ENCODE measurements at regions not wholly inside any gene's neighbourhood (a gene's known extent, or its start where the extent isn't known, plus 50 kb on each side); places are given as distances from the start of the nearest gene placed in this dataset.

DNA sequence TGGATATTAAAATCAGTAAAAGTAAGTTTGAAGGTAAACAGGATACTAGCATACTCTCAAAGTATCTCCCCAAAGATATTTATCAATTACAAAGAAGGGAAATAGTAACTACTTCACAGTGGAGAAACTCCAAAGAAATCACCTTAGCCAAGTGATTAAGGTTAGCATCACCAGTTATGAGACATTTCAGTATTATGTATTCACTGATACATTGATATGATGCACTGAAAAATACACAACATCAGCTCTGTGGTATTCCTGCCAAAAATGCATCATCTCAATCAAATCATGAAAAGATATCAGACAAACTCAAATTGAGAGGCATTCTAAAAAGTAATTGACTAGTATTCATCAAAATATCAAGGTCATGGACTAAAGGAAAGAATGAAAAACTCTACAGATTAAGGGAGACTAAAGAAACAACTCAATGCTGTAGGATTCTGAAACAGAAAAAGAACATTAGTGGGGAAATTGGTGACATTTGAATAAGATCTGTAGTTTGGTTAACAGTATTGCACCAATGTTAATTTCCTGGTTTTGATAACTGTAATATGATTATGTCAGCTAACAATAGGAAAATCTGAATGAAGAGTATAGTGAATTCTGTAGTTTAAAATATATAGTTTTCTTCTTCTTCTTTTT is 215.4 kb downstream of the UACA start:
- no peak for DNase-seq

DNA sequence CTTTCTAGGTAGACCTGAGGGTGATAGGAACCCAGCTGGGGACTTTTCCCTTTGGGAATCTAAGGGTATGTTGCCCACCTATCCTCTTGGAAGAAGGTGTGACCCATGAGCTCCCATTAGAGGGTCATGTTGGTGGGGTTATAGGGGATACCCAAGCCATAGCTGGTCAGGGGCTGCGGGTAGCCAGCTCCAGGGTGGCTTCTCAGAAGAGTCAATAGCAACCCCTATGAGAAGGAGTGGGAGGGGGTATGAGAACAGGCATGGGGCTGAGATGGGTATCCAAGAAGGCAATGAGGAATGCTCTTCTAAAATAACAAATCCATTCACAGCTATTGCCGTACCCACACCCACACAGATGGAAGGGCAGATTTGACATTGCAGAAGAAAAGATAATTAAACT is 217.8 kb downstream of the UACA start:
- no peak for DNase-seq

DNA sequence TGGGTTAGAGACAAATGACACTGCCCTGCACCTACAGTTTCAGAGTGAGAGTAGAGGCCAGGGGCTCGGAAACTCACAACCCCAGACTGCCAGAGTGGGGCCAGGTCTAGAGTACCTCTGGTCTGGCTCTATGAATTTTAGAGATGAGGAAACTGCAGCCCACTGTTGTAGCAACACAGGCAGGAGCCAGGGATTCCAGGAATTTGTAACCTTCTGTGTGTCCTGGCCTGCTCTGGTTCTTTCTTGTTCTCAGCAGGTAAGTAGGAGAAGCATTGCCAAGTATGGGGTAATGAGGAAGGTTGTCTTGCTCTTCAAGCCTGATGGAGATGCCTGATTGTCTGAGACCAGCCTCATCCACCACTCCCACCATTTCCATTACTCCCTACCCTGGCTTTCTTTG is 221.8 kb downstream of the UACA start:
- DNase-seq = no peak

DNA sequence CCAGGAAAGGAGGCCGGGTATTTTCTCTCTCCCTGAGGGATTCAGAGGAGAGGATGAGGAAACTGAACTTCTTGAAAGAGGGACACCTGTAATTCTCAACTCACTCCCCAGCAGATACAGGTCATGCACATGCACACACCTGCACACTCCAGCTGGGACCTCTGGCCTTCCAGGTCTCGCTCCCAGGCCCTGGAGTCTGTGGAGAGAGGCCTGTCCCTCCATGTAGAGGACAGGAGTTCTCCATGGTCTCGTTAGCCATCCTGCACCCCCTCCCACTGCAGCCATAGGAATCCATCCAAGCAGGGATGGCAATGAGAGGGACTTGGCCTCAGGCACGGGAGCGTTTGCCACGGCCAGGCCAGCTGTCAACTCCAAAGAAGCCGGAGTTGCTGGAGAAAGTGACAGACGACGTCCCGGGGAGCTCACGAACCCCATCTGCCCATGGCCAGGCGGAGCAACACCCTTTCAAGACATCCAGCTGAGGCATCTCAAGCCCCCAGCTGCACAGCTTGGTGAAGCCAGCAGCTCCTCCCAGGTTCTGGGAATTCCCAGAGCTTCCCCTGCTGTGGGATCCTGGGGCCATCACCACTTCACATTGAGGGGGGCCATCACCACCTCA is 223.3 kb downstream of the UACA start:
- DNase-seq = no peak

DNA sequence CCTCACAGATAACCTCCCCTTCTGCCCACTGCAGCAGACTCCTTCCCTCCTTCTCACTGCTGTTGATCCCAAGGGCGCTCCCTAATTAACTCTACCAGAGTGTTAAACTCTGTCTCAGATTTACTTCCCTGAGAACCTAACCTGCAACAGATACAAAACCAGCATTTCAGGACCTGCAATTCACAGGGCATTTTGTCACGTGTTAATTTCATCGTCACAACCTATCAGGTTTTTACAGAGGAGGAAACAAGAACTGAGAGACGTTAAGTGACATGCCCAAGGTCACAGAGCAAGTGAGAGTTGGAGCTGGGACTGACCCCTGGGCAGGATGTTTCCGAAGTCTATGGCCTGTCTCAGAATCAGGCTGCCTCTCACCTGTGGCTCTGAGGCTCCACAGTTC is 223.9 kb downstream of the UACA start:
- DNase-seq = no peak

DNA sequence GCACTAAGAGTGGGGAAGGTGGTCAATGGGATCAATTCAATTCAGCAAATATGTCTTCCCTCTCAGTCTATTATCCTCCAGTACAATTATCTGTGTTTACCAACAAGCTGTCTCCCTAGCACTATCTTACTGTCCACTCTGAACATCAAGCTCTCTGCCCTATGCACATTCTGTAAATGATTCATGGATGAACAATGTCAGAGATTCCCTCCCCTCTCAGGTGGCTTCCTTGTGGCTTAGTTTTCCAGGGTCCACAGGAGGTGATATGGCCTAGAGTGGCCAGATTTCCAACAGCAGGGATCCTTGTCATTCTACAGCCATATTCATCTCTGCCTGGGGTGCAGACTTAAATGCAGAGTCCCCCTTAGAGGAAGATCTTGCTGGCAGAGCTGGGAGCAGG is 225.1 kb downstream of the UACA start:
- DNase-seq = no peak

DNA sequence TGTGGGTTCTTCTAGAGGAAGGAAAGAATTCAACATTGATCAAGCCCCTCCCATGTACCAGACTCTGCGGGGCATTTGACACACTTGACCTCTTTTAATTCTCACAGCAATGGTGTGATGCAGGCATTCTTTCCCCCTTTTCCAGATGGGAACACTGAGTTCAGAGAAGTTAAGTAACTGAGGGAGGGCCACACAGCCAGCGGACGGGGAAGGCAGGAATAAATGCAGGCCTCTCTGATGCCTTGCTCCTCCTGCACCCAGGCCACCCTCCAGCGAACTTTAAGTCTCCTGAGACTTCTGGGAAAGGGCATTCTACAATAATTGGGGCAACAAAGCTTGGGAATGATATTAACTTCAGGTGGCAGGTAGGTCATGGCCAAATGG is 227.4 kb downstream of the UACA start:
- no peak for DNase-seq

DNA sequence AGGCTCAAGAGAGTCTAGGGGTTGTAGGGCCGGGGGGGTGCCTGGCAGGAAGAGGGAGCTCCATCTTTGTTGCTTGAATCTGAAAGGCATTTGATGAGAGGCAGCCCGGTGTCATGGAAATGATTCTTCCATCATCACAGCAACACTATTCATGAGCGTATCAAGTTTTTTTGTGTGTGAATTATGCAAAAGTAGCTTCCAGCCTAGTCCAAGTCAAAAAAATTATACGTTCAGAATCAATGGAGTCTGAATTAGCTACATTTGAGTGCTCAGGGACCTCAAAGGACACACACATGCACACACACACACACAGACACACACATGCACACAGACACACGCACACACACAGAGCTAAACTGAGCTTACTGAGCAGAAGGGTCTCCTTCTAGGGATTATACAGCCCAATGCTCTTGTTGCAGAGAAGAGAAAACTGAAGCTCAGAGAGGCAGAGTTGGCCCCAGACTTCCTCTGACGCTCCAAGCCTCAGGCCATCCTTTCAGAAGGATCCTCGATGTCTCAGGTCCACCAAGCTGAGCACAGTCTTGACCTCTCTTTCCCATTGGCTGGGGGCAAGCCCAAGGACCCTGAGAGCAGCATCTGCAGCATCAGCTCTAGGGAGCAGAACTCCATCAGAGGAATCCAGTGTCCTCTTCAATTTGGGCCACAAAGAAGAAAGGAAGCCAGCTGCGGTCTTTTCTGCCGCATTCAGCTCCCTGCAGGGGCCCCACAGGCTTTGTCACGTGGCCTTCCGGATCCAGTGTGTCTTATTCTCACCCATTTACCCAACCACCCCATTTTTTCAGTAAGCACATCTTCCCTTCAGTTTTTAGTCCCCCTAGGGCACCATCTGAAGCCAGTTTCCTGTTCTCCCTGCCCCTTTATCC is 228.0 kb downstream of the UACA start:
- peak; percentile 64 for DNase-seq

DNA sequence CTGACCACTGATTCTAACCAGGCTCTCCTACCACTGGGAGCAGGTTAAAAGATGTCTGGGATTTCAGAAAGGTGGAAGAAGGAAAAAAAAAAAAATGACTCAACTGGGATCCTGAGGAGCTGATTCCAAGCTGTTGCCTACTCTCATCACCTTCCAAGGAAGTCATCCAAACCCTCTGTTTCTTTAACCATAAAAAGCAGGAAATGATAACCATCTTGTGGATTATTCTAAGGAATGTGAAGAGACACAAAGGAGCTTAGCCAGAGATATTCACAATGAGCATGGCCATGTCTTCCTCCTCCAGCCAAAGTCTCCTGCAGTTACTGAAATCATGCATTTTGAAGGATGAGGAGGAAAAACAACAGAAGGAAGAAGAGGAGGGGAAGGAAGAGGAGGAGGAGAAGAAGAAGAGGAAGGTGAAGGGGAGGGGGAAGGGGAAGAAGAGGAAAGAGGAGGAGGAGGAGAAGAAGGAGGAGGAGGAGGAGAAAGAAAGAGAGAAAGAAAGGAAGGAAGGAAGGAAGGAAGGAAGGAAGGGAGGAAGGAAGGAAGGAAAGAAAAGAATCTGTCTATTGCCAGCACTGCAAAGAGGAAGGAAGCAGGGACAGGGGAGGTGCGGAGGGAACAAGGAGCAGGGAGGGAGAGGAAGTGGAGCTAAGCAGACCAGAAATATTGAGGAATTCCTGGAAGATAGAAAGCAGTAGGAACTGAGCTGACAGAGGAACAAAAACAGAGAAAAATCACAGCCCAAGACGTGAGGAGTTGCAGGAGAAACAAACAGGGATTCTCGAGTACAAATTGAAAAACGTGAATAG is 229.2 kb downstream of the UACA start:
- no peak for DNase-seq

DNA sequence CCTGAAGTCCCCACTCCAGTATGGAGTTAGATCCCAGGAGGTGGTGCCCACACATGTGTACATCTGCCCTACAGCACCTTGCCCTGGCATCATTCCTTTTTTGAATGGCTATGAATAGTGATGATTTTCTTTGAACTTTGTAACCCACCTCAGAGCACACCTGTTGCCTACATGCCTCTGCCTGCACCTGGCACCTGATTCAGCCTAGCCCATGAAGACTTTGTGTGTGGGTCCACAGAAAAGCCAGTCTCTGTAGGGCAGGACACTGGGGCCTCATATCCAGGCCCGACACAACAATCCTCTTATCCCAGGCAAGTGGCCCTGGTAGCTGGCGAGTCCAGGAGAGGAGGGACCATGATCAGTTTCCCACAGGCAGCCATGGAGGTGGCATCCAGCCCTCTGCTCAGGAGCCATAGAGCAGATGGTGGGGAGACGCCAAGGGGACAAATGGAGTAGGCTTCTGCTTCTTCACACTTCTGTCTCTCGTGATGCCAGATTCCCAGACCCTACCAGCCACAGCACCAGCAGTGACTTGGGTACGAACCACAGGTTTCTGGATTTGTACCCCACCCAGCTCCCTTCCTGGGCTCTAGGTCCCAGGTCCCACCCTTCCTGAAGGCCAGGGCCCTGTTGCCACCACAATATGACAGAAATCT is 230.7 kb downstream of the UACA start:
- DNase-seq = no peak

DNA sequence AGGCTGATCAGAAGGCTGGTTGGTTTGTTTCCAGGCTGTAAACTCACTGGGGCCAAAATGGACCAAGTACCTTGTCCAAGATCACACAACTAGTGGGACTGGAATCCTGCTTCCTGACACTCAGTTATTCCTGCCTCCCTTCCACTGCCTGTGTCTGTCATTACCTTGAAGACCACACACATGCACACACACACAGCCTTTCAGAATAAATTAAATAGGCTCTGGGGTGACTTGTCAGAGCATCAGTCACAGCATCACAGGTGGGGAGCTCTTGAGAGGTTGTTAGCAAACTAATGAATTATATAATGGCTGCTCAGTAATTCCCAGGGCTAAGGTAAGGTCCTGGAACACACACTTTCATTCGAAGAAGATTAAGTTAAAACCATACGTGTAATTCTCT is 231.8 kb downstream of the UACA start:
- no peak for DNase-seq

DNA sequence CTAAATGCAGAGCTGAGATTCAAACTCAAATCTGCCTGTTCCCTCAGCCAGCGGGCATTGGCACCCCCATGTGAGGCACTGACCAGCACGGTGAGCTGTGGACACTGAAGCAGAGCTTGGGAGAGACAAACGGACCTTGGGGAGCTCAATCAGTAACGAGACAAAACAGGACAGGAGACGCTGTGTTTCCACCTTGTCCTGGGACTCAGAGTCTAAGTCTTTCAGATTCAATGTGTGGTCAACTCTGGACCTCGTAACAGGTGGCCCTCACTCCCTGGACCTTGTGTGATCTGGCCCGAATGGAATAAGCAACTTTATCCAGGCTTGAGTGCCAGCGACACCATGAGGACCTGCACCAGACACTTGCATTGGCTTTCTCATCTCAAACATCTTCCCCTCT is 232.5 kb downstream of the UACA start:
- DNase-seq = no peak

DNA sequence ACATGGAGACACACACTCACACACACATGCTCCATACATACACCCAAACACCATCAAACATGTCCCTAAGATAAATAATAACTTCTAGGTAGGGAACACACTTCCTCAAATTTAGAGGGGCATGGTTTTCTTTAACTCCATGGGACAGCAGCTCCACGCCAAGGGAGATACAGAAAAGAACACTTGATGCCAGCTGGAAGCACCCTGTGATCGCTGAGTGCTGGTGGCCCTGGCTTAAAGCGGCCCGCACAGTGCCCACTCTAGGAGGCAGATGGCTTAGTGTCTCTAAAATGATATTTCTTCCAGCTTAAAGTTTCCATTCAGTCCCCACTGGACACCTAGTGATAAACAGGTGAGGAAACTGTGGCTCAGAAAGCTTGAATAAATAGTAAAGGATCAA is 232.9 kb downstream of the UACA start:
- no peak for DNase-seq

DNA sequence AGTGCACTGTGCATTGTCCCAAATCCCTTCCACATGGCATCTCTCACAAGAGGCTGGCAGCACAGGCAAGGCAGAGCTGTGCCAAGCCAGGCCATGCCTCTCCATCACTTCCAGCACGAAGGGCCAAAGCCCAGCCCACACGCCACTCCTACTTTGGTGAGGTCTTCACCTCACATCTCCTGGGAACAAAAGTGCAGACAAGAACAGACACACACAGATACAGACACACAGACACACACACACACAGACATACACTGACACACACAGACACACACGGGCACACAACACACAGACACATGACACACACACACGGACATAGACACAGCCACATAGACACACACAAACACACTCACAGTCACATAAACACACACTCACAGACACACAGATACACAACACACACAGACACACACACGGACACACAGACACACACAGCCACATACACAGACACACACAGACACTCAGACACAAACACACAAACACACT is 233.3 kb downstream of the UACA start:
- no peak for DNase-seq

DNA sequence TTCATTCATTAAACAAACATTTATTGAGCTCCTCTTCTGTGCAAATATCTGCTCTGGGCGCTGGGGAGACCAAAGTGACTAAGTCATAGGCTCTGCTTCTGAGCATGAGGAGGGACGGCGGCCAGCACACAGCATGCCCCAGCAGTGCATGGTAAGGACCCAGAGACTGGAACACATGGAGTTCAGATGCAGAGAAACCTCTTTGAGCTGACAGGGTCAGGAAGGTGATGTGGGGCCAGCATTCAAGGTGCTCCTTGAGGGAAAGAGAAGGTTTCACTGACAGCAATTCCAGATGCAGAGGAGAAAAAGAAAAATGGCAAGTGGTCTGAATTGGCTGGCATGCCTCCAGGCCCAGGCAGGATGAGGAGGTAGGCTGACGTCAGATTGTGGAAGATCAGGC is 234.5 kb downstream of the UACA start:
- DNase-seq = no peak

DNA sequence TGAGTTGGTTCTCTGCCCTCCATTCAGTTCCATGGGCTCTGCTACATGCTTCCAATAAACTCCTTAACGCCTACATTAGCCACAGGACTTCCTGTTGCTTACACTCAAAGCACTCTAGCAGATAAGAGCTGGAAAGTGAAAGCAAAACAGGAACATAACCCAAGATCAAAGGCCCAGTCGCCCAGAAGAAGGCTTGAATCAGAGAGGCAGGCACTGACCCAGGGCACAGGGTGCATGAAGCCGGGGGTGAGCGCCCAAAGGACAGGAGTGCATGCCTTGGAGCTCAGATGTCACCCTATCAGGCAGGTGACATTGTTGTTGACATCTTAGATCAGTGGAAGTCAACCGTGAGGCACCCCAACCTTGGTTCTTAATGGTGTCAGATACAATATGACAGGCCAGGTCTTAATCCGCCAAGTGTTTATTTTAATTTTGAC is 235.1 kb downstream of the UACA start:
- peak; percentile 88 for DNase-seq

DNA sequence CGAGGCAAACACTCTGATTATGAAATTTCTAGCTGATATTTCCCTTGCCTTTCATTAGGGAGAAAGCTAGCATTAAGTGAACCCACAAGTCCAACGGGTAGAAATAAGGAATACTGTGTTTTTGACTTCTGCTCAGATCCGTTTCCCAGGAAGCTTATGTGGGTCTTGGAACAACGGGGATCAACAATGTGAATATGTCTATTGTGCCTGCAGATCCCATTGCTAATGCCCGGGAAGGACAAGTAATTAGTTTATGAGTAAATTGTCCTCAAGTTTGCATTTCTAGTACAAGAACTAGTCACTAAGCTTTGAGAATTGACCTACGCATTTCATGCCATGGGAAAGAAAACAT is 236.4 kb downstream of the UACA start:
- no peak for DNase-seq

DNA sequence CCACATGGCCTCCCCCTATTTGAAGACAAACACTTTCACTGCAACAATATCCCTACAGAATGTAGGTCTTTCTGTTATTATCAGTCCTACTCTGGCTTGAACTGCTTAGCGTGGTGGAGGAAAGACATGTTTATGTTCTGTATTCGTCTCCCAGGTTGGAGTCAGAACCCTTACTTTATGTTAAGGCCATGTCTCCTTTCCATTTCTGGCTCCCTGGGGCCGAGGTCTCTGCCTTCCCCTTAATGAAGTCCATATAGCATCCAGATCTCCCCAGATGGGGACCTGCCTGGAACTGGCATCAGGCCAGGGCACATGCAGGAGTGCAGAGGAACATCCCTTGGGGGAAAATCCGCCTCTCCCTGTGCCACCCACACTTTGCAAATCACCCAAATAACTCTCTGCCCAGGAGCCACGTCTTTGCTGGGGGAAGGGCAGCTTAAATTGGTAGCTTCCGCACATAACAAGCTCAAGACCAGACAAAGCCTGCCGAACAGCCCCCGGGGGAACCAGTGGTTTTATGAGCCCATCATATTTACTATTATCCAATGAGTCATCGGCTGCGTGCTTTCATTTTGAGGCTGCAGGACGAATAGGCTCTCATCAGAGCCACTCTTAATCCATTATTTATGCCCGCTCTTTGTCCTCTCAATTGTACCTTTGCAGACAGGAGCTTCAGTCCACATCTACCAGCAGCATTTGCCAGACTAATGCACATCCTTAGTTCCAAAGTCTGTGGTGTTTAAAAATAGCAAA is 237.0 kb downstream of the UACA start:
- DNase-seq = no peak

DNA sequence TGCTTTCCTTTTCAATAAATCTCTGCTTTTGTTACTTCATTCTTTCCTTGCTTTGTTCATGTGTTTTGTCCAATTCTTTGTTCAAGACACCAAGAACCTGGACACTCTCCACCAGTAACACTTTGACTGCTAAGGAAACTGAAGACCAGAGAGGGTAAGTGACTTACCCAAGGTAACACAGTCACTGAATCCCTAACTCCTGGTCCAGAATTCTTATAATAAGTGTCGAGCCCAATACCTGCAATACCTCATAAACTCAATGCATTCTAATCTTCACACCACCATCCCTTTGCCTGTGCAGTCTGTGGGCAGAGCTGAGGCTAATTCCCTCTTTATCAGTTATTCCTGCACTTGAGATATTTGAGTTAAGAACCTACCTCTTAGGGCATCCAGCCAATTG is 237.8 kb downstream of the UACA start:
- DNase-seq = no peak

DNA sequence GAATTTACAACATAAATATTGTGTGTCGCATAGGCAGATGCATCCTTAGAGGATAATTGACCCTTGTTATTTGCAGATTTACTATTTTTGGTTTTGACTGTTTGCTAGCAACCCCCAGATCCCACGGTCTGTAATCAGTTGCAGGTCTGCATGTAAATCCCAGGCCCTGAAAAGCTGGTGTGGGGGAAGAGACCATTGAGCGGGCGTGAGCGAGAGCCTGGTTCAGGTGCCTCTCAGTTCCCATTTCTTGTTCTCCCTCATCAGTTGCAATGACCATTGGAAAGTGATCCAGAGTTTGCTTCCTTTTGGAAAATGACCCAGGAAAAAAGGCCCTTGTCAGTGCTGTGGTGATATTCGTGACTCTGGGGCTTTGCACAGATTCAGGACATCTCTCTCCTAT is 238.9 kb downstream of the UACA start:
- DNase-seq = no peak

DNA sequence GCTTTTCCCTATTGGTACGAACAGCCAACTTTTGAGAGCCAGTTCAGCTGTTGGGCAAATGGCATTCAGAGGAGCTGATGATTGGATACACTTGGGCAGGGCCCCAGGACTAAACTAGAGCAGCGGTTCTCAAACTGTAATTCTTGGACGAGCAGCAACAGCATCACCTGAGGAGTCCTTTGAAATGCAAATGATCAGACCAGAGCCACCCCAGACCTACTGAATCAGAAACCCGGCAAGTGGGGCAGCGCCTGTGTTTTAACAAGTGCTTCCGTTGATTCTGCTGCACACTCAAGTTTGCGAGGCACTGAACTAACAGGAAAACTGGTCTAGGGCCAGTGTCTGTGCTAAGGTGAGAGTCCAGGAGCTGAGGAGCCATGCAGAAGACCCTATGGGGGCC is 239.7 kb downstream of the UACA start:
- DNase-seq = no peak

DNA sequence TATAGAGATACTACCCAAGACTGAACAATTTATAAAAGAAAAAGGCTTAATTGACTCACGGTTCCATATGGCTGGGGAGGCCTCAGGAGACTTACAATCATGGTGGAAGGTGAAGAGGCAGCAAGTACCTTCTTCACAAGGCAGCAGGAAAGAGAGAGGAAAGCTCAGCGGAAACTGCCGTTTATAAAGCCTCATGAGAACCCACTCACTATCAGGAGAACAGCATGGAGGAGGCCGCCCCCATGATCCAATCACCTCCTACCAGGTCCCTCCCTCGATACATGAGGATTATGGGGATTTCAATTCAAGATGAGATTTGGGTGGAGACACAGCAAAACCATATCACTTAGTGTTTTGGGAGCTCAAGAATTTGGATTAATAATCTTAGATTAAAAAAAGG is 240.2 kb downstream of the UACA start:
- no peak for DNase-seq
